ENCODE measurements at regions not wholly inside any gene's neighbourhood (a gene's known extent, or its start where the extent isn't known, plus 50 kb on each side); places are given as distances from the start of the nearest gene placed in this dataset.

- H3K36me3 Mint-ChIP-seq (ENCODE audit: low read depth) = peaks cover 2% of the 10 kb centered on the region
- no peak overlapping the region for H3K27ac Mint-ChIP-seq (ENCODE audit: unreplicated experiment)
- H3K4me1 Mint-ChIP-seq (ENCODE audit: low read depth) = peaks cover 37% of the 10 kb centered on the region
- H3K9me3 Mint-ChIP-seq (ENCODE audit: low read depth) = peaks cover 10% of the 10 kb centered on the region
- TF ChIP-seq, protein P1, sequence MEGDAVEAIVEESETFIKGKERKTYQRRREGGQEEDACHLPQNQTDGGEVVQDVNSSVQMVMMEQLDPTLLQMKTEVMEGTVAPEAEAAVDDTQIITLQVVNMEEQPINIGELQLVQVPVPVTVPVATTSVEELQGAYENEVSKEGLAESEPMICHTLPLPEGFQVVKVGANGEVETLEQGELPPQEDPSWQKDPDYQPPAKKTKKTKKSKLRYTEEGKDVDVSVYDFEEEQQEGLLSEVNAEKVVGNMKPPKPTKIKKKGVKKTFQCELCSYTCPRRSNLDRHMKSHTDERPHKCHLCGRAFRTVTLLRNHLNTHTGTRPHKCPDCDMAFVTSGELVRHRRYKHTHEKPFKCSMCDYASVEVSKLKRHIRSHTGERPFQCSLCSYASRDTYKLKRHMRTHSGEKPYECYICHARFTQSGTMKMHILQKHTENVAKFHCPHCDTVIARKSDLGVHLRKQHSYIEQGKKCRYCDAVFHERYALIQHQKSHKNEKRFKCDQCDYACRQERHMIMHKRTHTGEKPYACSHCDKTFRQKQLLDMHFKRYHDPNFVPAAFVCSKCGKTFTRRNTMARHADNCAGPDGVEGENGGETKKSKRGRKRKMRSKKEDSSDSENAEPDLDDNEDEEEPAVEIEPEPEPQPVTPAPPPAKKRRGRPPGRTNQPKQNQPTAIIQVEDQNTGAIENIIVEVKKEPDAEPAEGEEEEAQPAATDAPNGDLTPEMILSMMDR (IDR thresholded peaks at IDR 0.05) = no peak
- H3K4me3 Mint-ChIP-seq (ENCODE audit: unreplicated experiment) = no peak overlapping the region
- DNase-seq (ENCODE audit: low spot score) = no peak
- no peaks in the 10 kb centered on the region for H3K27me3 Mint-ChIP-seq (ENCODE audit: low read depth)
Observed at GRCh38 chr6:14038467-14039437, 78.8 kb upstream of the CD83 start.

DNA sequence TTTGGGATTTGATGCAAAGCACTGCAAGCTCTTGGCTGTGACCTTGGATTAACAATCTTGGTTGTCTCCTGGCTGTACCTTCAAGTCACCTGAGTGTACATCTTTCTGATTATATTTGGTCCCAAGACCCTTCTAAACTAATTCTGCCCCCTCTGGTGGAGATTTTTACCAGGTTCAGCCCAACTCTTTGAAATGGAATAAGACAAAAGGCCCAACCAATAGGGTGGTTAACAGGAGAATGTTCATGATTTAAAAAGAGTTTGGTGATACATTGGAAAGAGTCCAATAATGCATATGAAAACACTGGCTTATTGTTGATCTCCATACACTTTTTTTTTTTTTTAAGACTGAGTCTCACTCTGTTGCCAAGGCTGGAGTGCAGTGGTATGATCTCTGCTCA lies 77.5 kb upstream of the CD83 start:
- peaks cover 28% of the 10 kb centered on the region for H3K4me1 Mint-ChIP-seq (ENCODE audit: low read depth)
- TF ChIP-seq, protein P1 (IDR thresholded peaks at IDR 0.05) = peak; percentile 48
- H3K9me3 Mint-ChIP-seq (ENCODE audit: low read depth) = peaks cover 10% of the 10 kb centered on the region
- DNase-seq (ENCODE audit: low spot score) = no peak
- H3K27ac Mint-ChIP-seq (ENCODE audit: unreplicated experiment) = no peak overlapping the region
- peaks cover 2% of the 10 kb centered on the region for H3K36me3 Mint-ChIP-seq (ENCODE audit: low read depth)
- no peaks in the 10 kb centered on the region for H3K27me3 Mint-ChIP-seq (ENCODE audit: low read depth)
- H3K4me3 Mint-ChIP-seq (ENCODE audit: unreplicated experiment) = no peak overlapping the region

GRCh38 chr6:14046476-14047068 lies 71.0 kb upstream of the CD83 start:
- no peak for DNase-seq (ENCODE audit: low spot score)
- H3K9me3 Mint-ChIP-seq (ENCODE audit: low read depth) = no peaks in the 10 kb centered on the region
- no peaks in the 10 kb centered on the region for H3K36me3 Mint-ChIP-seq (ENCODE audit: low read depth)
- no peak overlapping the region for H3K4me3 Mint-ChIP-seq (ENCODE audit: unreplicated experiment)
- H3K27me3 Mint-ChIP-seq (ENCODE audit: low read depth) = peaks cover 3% of the 10 kb centered on the region
- no peaks in the 10 kb centered on the region for H3K4me1 Mint-ChIP-seq (ENCODE audit: low read depth)
- H3K27ac Mint-ChIP-seq (ENCODE audit: unreplicated experiment) = no peak overlapping the region
- TF ChIP-seq, protein P1 (IDR thresholded peaks at IDR 0.05) = peak; percentile 86

DNA sequence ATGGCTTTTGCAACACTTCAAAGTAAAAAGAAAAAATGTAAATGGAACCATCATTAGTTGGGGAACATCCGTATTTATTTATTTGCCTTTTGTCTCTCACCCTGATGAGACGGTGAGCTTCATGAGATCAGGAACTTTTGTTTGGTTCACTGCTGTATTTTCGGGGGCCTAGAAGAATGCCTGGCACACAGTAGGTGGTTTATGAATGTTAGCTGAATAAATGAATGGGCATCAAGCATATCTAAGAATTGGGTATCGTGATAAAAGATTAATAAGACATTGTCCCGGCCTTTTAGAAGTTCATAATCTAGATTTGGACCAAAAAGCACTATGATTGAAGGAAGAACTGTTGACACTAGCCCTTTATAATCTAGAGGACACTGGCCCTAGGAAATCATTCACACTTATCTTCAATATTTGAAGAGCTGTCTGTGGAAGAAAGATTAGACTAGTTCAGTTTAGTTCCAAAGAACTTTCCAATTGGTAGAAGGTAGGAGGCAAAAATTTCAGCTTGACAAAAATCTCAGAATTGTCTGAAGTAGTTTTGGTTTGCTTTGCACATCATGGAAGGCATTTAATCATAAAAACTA lies 70.3 kb upstream of the CD83 start:
- TF ChIP-seq, protein P1 (IDR thresholded peaks at IDR 0.05) = no peak
- Mint-ChIP-seq H3K27me3 (ENCODE audit: low read depth) (peaks cover 3% of the 10 kb centered on the region), H3K27ac (ENCODE audit: unreplicated experiment) (no peak overlapping the region), H3K9me3 (ENCODE audit: low read depth) (no peaks in the 10 kb centered on the region), H3K4me1 (ENCODE audit: low read depth) (no peaks in the 10 kb centered on the region), H3K36me3 (ENCODE audit: low read depth) (no peaks in the 10 kb centered on the region), H3K4me3 (ENCODE audit: unreplicated experiment) (no peak overlapping the region)
- DNase-seq (ENCODE audit: low spot score) = no peak

DNA sequence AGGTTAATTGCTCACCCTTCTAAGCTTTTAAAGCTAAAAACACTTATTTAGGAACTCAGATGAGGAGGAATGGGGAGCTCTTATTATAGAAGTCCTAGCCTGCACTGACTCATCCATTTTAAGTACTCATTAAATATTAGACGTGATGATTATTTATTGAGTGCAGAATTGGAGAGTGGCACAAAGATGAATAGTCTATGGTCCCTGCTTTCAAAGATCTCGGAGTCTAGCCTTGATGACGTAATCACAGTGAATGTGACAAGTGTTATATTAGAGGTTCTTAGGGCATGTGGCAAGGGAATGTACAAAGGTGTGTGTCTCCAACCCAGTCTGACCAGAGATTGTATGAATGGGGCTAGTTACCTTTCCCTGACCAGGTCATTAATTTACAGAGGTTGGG lies 68.7 kb upstream of the CD83 start:
- peaks cover 3% of the 10 kb centered on the region for H3K27me3 Mint-ChIP-seq (ENCODE audit: low read depth)
- H3K4me1 Mint-ChIP-seq (ENCODE audit: low read depth) = no peaks in the 10 kb centered on the region
- TF ChIP-seq, protein P1 (IDR thresholded peaks at IDR 0.05) = no peak
- DNase-seq (ENCODE audit: low spot score) = no peak
- no peaks in the 10 kb centered on the region for H3K36me3 Mint-ChIP-seq (ENCODE audit: low read depth)
- no peak overlapping the region for H3K27ac Mint-ChIP-seq (ENCODE audit: unreplicated experiment)
- no peaks in the 10 kb centered on the region for H3K9me3 Mint-ChIP-seq (ENCODE audit: low read depth)
- no peak overlapping the region for H3K4me3 Mint-ChIP-seq (ENCODE audit: unreplicated experiment)
